Heart left ventricle (tissue), 13 donors: ENCODE measurements at regions not wholly inside any gene's neighbourhood (a gene's known extent, or its start where the extent isn't known, plus 50 kb on each side); places are given as distances from the start of the nearest gene placed in this dataset.

Experiments used
- CTCF ChIP-seq, 12 donors: fragments of 200-600 bp; sonication (generic) in 4 of 12; IDR thresholded peaks; one replicate each; pipeline versions ENCODE4 v1.5.0 to v1.8.0; 2018 to 2022; ENCODE audit warnings: antibody characterized with exemption in 12 of 12, mild to moderate bottlenecking in 5 of 12
- POLR2A ChIP-seq, 2 donors: fragments of 450-650 bp; IDR thresholded peaks; one replicate each; pipeline ENCODE4 v1.6.1; 2017; ENCODE audit warnings: antibody characterized with exemption in 2 of 2, mild to moderate bottlenecking in 2 of 2, moderate library complexity in 2 of 2
- donor health status: ischemic (EF 13 %, LVEDD 7.1; RV severe dilation, severe dysfunction).
- donor health status: DM: no; HTN: yes; CAD: no.
- donor health status: DM: no; HTN: no; CAD: no.
- donor health status: ischemic (EF 25% LVEDD 6.9; RV normal size, moderate dysfunction).
- donor health status: ischemic (EF 25% LVEDD 5.7; RV mildly dilated, moderate dysfunction).
- donor health status: ischemic (EF 35%, LVEDD 5.7; RV mildly dilated, moderate dysfunction).
- donor health status: nonischemic (EF 11% LVEDD 7.7; RV severe dilation, severe dysfunction).
- donor health status: DM: yes; HTN: yes; CAD: no.
- donor health status: PGD.
- donor health status: ischemic (EF 29% LVEDD 5.4; RV normal size, mild dysfunction).
- donor health status: nonischemic (EF 23%, LVEDD 6.1; RV moderate dilation, normal function).

DNA sequence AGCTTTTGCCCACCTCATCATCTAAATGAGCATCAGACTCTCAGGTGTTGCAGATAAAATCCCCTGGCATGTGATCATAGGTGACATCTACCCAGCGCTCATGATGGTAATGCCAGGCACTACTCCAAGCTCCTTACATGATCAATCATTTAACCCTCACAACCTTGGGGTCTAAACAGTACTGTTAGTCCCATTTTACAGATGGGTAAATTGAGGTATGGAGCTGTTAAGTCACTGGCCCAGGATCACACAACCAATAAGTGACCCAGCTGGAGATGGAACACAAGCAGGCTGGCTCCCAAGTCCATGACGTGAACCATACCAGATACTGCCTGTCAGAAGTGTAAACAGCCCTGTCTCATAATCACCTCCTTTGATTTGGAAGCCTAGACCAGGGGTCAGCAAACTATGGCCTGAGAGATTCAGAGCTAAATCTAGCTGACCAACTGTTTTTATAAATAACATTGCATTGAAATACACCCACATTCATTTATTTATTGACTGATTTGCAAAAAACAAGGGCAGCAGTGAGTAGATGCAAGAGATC is 79.2 kb downstream of the UNC5CL start:
- TF ChIP-seq CTCF (IDR thresholded peaks at IDR 0.05) (no peak), POLR2A (IDR thresholded peaks at IDR 0.05) (no peak)
